ENCODE measurements at regions not wholly inside any gene's neighbourhood (a gene's known extent, or its start where the extent isn't known, plus 50 kb on each side); places are given as distances from the start of the nearest gene placed in this dataset.
"Not testable (repeated sequence)": the region's sequence is repeated elsewhere in the genome, so short reads cannot be mapped to it uniquely, and the experiment has no call there.

DNA sequence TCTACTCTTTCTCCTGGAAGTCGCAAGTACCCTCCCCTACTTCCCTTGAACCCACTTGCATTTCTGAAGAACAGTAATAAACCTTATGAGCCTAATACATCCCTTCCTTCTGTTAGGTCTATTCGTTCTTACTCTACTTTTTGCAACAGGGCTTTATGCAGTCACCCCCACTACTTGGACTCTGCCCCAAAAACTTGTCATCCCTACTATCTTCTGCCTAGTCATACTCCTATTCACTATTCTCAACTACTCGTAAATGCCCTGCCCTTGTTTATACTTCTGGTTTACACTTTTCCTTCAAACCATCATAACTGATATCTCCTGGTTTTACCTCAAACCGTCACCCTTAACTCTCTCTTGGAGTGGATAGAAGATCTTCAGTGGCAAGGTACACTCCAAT is 55.2 kb upstream of the SLIT2 start:
- no peak for DNase-seq

DNA sequence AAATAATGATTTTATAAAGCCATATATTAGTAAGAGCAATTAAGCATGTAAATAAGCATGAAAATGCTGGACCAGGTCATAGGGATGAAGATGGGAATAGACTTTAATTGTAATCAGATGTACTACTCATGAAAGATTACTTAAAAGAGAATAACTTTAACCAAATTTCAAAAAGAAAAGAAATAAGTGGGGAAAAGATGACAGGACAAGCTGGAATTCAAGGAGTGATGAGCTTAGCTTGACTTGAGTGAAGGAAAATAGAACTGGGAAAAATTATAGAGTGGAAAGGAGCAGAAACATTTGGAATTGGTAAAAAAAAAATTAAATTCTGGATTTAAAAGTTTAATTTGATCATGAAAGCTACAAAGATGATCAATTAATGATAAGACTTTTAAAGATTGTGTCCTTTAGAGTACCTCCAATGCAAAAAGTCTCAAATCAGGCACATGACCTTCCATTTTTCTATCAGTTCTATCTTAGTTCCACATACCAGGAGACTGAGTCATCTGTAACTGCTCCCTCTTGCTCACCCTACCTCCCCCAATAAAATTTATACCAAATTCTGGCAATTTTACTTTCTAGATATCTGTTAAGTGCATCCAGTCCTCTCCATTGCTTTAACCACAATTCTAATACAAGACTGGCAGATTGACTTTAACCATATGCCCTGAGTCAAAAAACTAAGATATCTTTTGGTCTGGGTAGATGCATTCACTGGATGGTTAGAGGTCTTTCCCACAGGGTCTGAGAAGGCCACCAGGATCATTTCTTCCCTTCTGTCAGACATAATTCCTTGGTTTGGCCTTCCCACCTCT is 56.4 kb upstream of the SLIT2 start:
- DNase-seq = no peak

DNA sequence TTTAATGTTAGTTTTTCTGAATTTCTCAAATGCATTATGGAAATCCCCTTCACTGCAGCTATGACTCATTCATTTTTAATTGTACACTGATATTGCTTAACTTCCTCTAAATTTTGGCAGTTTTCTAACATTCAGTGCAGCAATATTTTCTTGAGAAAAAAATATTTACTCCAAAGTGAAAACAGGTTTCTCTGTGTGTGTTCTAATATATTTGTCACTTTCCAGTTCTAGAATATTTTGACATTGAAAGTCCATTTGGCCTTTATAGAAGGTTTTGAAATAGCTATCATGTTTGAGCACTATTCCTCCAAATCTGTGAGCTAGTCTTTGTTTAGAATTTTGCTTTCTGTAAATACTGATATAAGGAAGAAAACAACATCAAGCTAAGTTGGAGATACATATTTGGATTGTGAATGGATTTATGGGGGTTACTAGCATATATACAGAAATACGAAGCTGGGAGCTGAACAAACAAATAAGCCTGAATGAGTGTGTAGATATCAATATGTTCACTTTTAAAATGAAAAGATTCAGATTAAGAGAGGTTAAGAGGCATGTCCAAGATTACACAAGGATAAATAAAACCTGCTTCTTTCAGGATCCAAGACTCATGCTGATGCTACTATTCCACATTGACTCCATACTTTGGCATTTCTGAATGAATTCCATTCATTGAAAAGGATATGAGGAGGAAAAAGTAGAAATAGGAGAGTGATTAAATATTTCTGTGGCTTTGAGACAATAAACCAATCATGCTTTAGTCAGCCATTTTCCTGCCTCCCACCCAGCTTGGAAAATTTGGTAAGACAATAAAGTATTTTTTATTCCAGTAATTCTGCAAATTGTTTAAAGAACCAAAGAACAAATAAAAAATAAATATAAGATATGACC is 57.3 kb upstream of the SLIT2 start:
- DNase-seq = no peak

DNA sequence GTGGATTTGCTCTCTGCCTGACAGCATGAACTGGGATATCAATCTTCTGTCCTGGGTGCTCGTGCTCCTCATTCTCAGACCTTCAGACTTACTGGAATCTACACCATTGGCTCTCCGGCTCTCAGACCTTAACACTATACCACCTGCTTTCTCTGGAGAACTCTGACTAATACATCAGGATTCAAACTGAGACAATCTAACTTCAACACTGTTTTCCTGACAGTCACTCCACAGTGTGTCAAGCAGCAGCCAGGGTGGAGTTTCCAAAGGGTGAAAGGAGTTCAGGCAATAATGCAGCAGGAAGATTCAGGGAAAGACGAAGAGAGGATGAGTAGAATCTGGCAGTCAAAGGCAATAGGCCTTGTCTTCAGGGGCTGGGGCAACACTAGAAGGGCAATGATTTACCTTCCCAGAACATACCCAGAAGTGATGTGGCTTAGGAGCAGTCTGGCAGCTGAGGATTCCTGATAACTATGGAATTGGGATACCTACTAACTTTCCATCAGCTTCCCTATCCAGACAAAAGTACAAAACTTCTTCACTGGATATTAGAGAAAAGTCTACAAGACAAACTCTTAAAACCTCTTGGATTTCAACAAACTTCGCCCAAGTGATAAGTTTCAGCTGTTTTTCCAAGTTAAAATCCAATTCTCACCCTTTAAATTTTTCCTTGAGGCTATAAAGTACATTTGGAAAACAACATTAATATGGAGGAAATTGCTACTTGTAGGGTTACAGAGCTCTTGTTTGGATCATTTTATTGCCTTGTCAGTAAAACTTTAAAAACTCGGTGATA is 58.4 kb upstream of the SLIT2 start:
- no peak for DNase-seq

DNA sequence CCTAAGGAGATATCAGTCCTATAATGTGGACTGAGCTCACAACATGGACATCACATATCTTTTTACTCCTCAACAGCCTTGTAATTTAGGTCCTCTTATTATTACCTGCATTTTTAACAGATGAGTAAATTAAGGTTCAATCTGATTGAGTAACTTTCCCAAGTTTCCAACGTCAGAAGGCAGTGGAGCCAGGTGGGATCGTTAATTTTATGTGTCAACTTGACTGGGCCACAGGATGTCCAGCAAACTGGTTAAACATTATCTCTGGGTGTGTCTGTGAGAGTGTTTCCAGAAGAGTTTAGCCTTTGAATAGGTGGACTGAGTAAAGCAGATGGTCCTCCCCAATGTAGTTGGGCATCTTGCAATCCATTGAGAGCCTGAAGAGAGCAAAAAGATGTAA is 59.0 kb upstream of the SLIT2 start:
- DNase-seq = no peak

DNA sequence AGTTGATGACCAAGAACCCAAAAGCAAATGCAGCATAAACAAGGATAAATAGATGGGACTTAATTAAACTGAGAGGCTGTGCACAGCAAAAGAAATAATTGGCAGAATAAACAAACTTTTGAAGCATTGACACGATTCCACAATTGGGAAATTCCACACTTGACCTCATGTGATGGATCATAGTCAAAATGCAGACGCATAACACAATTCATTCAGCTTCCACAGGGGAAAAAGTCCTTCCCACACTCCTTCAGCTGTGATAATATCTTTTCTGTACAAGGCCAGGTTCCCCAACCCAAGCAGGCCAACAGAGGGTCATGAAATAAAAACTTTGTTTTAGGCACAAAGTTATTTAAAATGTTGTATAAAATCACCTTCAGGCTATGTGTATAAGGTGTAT is 66.6 kb upstream of the SLIT2 start:
- no peak for DNase-seq

DNA sequence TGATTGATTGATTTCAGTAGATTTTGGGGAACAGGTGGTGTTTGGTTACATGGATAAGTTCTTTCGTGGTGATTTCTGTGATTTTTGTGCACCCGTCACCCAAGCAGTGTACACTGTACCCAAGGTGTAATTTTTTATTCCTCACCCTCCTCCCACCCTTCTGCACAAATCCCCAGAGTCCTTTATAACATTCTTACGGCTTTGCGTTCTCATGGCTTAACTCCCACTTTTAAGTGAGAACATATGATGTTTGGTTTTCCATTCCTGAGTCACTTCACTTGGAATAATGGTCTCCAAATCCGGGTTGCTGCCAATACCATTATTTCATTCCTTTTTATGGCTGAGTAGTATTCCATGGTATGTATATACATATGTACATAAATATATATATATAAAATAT is 68.6 kb upstream of the SLIT2 start:
- DNase-seq = not testable (repeated sequence)

DNA sequence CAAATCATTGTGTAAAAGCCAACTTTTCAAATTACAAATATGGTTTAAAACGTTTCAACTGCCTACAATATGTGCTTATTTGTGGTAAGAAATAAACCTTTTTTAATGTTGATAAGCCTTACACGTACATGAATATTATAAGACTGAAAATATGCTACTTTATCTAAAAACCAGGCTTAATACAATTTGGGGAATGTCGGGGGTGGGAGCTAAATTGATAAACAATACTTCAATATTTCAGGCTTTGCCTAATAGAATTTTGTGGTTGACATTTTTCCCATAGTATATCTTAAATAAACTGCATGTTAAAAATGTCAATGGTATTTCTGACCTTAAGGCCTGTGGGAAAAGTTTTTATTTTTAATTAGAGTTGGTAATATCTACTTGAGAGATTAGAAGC is 69.8 kb upstream of the SLIT2 start:
- no peak for DNase-seq

DNA sequence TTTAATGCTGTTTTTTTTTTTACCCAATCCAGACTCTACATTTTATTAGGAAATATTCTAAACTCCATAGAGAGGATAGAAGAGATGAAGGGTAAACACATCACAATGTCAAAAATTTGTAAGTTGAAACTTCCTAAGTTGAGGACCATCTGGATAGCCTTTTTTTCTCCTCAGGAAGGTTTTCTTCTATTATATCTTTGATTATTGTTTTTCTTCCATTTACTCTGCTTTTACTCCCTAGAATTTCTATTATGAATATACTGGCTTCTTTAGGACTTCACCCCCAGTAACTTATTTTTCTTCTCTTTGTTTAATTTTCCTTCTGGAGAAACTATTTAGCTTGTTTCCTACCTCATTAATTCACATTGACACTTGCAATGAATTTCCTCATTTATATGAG is 71.2 kb upstream of the SLIT2 start:
- DNase-seq = no peak

DNA sequence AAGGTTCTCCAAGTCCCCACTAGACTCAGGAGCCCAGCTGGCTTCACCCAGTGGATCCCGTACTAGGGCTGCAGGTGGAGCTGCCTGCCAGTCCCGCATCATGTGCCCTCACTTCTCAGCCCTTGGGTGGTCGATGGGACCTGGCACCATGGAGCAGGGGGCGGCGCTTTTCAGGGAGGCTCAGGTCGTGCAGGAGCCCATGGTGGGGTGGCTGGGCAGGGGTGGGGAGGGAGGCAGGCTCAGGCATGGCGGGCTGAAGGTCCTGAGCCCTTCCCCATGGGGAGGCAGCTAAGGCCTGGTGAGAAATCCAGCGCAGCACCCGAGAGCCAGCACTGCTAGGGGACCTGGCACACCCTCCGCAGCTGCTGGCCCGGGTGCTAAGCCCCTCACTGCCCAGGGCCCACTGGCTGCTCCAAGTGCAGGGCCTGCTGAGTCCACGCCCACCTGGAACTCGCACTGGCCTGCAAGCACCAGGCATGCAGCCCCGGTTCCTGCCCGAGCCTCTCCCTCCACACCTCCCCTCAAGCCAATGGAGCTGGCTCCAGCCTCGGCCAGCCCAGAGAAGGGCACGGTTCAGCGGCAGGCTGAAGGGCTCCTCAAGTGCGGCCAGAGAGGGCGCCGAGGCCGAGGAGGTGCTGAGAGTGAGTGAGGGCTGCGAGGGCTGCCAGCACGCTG is 72.7 kb upstream of the SLIT2 start:
- DNase-seq = no peak

DNA sequence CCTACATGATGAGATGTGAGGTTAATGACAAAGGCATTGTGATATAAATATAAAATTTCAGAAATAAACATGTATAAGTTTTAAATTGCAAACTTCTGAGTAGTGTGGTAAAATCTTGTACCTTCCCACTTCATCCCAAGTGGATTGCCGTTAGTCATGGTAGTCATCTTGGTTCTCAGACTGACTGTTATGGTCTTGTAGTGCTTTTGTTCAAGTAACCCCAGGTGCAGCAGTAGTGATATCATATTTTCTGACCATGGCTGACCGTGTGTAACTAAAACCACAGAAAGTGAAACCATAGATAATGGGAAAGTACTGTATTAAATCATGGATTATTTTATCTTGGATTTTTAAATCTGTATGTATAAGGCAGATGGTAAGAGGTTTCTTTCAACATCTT is 74.8 kb upstream of the SLIT2 start:
- no peak for DNase-seq

DNA sequence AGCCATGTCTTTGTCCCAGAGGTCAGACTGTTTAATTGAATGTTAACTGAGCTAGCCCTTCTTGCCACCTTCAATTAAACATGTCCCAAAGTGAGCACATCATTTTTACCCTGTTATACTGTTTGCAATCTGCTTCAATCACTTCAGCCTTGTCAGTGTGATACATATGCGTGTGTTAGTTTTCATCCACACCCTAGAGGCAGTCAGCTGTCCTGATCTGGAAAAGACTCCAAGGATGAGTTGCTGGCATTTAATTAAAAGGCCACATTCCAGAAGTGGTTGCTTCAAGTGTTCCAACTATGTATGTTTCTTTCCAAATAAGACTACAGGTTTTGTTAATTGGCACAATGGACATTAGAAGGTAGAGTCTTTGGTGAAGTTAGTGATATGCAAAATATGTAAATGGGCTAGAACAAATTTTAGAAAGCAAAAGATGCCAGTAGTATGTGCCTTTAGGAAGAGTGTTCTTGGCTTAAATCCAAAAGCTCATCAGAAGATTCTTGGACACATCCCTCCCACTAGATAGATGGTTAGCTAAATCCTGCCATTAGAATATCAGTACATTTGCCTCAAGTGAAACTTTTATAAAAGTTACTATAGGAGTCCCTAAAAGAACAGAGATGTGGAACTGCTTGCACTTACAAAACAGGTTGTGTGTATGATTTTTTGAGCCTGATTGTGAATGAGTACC is 79.5 kb upstream of the SLIT2 start:
- no peak for DNase-seq

DNA sequence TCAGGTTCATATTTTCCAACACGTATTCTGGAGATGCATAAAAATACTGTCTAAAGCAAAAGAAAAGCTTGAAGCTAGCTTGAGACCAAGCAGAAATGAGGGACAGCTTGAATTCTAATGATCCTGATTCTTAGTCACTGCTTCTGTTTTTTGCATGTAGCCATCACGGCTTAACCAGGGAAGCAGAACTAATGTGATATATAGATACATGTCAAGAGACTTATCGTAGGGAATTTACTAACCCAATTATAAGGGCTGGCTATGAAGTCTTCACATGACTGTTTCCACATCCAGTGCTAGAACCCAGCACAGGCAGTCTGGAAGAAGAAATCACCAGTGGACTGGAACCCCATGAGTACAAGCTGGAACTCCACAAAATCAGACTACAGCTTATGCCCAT is 85.2 kb upstream of the SLIT2 start:
- no peak for DNase-seq

DNA sequence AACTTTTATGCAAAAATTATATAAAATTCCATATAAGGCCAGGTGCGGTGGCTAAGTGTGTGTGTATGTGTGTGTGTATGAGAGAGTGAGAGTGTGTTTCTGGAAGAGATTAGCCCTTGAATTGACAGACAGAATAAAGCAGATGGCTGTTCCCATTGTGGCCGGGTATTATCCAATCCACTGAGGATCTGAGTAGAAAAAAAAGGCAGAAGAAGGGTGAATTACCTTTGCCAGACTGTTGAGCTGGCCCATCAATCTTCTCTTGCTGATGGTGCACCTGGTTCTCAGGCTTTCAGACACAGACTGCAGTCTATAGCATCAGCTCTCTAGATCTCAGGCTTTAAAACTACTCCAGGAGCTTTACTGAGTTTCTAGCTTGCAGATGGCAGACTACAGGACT is 92.2 kb upstream of the SLIT2 start:
- DNase-seq = no peak

DNA sequence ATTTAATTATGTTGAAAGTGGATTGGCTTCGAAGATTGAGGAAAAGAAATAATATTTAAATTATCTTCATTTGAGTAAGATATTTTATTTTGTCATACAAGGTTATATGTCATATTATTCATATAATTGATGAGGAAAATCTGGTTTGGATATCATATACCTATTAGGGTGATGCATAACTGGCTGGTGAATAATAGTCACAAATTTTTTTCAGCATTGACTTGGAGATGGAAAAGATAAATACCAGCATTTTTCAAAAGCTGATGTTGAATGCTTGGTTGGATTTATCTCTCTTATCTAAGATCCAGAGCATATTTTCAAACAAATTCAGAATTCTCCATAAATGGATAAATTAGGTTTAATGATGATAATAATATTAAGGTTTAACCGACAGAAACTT is 93.5 kb upstream of the SLIT2 start:
- no peak for DNase-seq

DNA sequence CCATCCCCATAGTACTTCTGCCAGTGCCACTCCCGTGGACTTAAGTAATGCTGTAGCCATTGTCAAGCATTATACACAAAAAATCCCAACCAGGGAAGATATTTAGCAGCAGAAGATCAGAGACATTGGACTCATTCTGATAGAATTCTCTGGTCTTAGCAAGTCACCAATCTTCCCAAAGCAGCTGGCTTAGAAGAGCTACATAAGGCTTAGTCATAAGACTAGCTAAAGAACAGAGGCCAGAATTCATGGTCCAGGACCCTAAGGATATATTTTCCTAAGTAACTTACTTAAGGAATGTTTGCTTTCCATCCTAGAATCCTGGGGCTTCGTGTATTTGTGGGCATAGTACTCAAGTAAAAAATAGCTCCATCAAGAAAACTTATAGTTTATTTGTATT is 100.3 kb upstream of the SLIT2 start:
- DNase-seq = no peak

DNA sequence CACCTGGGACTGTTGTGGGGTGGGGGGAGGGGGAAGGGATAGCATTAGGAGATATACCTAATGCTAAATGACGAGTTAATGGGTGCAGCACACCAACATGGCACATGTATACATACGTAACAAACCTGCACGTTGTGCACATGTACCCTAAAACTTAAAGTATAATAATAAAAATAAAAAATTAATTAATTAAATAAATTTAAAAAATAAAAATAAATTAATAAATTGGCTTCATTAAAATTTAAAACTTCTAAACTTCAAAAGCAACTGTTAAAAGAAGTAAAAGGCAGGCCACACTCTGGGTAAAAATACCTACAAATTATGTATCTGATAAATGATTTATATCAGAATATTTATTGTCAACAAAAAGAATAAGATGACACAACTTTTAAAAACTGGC is 102.6 kb upstream of the SLIT2 start:
- DNase-seq = not testable (repeated sequence)

DNA sequence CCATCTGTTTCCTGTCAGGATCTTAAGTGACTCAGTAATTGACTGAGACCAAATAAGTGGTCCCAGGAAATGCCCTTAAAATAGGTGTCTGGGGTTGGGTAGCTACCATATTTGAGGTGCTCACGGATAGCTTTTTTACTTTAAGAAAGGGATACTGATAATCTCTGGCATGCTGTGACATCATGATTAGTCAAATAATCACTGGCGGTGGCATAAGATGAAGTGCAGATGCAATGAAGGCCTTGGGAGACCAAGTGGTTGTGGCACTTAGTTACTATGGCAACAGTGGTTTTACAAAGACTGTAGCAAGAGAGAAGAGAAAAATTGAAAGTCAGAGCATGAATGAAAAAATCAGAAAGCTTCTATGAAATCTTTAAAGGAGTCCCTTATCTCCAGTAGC is 114.5 kb upstream of the SLIT2 start:
- no peak for DNase-seq

DNA sequence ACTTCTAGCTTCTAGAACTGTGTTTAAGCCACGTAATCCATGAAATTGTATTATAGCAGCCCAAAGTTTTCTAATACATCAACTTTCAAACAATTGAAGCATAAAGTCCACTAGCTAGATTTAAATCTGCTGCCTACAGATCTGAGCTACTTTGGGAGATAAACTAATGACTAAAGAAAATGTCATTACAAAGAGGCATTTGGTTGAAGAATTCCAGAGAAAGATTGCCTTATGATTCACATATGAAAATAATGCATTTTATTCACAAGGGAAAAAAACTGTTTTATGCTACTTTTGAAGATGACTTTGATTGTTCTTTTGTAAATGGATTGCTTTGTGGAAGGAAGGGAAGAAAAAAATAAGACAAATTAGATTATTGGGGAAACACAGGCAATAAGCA is 124.1 kb upstream of the SLIT2 start:
- no peak for DNase-seq

DNA sequence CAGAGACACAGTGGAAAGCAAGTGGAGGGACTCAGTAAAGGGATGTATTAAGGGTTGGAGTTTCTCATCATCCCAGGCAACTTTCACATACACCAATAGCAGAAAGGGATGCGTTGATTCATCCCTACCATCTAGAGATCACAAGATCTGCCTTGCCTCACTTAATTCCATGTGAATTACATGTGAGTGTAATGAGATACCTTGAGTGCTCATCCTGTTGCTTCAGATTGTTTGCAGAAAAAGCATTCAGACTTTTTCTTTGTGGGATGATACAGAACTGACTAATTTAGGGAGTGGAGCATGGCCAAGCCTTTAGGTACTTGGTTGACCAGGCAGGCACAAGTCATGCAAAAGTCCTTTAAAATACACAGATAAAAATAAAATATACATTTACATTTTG is 124.8 kb upstream of the SLIT2 start:
- no peak for DNase-seq

DNA sequence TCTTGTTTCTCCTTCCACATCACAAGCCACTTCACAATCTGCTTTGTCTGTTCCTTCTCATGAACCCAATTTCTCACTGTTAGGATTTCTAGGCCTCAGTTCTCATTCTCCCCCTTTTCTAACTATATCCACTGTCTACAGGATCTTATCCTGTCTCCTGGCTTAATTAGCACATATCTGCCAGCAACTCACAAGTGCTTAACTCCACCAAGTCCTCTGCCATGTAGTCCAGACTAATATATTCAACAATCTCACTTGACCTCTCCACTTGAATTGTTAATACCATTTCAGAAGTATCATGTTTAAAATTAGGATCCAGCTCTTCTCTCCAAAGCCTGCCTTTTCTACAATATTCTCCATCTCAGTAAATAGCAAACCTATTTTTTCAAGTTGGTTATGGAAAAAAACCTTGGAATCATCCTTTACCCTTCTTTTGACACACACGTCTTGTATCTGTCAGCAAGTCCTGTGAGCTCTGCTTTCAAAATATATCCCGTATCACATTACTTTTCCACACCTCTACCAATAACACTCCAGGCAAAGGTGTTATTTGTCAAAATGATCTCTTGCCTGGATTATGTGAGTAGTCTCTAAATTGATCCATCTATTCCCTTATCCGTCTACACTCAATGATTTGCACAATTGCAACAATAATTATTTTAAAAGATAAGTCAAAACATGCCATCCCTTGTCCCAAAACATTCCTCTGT is 127.2 kb upstream of the SLIT2 start:
- DNase-seq = no peak
